ENCODE measurements at regions not wholly inside any gene's neighbourhood (a gene's known extent, or its start where the extent isn't known, plus 50 kb on each side); places are given as distances from the start of the nearest gene placed in this dataset.

DNA sequence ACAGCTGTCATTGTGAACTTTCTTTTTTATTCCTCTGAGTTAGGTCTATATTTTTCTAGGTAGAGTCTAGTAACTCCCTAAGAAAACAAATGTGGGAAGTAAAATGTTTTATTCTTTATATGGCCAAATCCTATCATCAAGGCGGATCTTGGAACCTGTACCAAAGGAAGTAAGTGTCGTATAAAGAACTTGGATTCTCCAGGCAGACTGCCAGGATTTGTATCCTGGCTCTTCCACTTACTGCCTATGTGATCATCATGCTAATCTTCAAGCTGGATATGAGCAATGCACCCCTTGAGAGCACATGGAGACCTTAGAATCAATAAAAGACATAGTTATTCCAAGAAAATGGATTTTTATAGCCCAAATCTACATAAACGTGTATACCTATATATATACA is 286.5 kb downstream of the PCDH17 start:
- WGBS (ENCODE audit: insufficient coverage, insufficient replicate concordance, low lambda C conversion rate, missing lambda C conversion rate) = 7% methylated on average over 3 of the region's 3 CpGs
- H2AFZ ChIP-seq (ENCODE audit: control insufficient read depth, low read depth, low read length) = no peak overlapping the region
- no peak overlapping the region for H3K4me2 ChIP-seq (ENCODE audit: control insufficient read depth, insufficient read depth)
- no peak overlapping the region for H3K27ac ChIP-seq (ENCODE audit: control insufficient read depth, insufficient read depth)
- FAIRE-seq (no peak), ATAC-seq (no peak), DNase-seq (ENCODE audit: low read depth, low spot score) (no peak)
- H3K36me3 ChIP-seq (ENCODE audit: control insufficient read depth in 2 of 2, insufficient read depth in 2 of 2, low read length in 1 of 2) = no peaks in the 10 kb centered on the region
- no peaks in the 10 kb centered on the region for H4K20me1 ChIP-seq (ENCODE audit: control insufficient read depth, insufficient read depth)
- no peaks in the 10 kb centered on the region for H3K9me3 ChIP-seq (replicated peaks; ENCODE audit: control insufficient read depth, insufficient read depth, low read length)
- no peaks in the 10 kb centered on the region for H3K27me3 ChIP-seq (replicated peaks in 1 of 2; ENCODE audit: control insufficient read depth in 2 of 2, insufficient read depth in 2 of 2, low read length in 1 of 2)
- ChIA-PET RAD21 (ENCODE audit: unreplicated experiment) (no interaction called here), CTCF (no interaction called here), POLR2A (no interaction called here), SMC1A (ENCODE audit: uncharacterized antibody, unreplicated experiment) (no interaction called here)
- H3K79me2 ChIP-seq (ENCODE audit: control insufficient read depth, insufficient read depth, low read length) = no peaks in the 10 kb centered on the region
- BruUV-seq (replicated peaks) = no TSS peak
- intact Hi-C loops (cut with micrococcal nuclease; ENCODE audit: unreplicated experiment) (no loop called here), in situ Hi-C loops (cut with MboI) (no loop called here)
- no peak overlapping the region for H3K4me3 ChIP-seq
- TF ChIP-seq HDAC6 (IDR thresholded peaks at IDR 0.05; ENCODE audit: unreplicated experiment) (no peak), CREB1 (IDR thresholded peaks at IDR 0.05; ENCODE audit: low read depth) (no peak), TCF3 (IDR thresholded peaks at IDR 0.05; ENCODE audit: borderline replicate concordance, insufficient read depth, low read depth, low read length) (no peak), JUND (IDR thresholded peaks at IDR 0.05; ENCODE audit: low read depth, low read length) (no peak), HDGF (IDR thresholded peaks at IDR 0.05) (no peak), CBX3 (IDR thresholded peaks at IDR 0.05; ENCODE audit: borderline replicate concordance, low read depth) (no peak), CHD1 (IDR thresholded peaks at IDR 0.05; ENCODE audit: low read depth, low read length) (no peak)
- TF ChIP-seq, protein P1, sequence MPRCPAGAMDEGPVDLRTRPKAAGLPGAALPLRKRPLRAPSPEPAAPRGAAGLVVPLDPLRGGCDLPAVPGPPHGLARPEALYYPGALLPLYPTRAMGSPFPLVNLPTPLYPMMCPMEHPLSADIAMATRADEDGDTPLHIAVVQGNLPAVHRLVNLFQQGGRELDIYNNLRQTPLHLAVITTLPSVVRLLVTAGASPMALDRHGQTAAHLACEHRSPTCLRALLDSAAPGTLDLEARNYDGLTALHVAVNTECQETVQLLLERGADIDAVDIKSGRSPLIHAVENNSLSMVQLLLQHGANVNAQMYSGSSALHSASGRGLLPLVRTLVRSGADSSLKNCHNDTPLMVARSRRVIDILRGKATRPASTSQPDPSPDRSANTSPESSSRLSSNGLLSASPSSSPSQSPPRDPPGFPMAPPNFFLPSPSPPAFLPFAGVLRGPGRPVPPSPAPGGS (IDR thresholded peaks at IDR 0.05; ENCODE audit: borderline replicate concordance, insufficient read depth, low read depth, low read length, poor library complexity, severe bottlenecking) = no peak
- no peak overlapping the region for H3K9ac ChIP-seq (ENCODE audit: control insufficient read depth, insufficient read depth, low read length)
- no peaks in the 10 kb centered on the region for H3K4me1 ChIP-seq (ENCODE audit: control insufficient read depth, insufficient read depth, low read length)

DNA sequence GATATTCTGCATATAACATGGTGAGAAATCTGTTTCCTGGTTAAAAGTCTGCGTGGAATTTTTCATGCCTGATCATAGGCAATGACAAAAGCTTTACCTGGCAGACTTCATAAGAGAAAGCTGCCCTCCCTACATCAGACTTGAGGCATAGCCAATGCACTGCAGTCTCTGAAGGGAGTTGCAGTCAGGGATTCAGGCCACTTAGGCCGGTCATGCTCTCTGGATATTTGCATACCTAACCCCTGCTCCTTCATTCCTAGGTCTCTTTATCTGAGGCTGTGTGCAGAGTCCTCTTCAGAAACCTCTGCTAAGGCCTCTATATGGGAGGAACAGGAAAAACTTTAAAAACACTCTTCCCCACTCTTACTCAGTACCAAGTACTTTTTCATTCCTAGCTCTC is 287.4 kb downstream of the PCDH17 start:
- Histone ChIP-seq H3K4me1 (ENCODE audit: control insufficient read depth, insufficient read depth, low read length) (no peaks in the 10 kb centered on the region), H3K79me2 (ENCODE audit: control insufficient read depth, insufficient read depth, low read length) (no peaks in the 10 kb centered on the region), H3K27ac (ENCODE audit: control insufficient read depth, insufficient read depth) (no peak overlapping the region), H2AFZ (ENCODE audit: control insufficient read depth, low read depth, low read length) (no peak overlapping the region), H3K4me3 (no peak overlapping the region), H3K9ac (ENCODE audit: control insufficient read depth, insufficient read depth, low read length) (no peak overlapping the region), H4K20me1 (ENCODE audit: control insufficient read depth, insufficient read depth) (no peaks in the 10 kb centered on the region), H3K27me3 (replicated peaks in 1 of 2; ENCODE audit: control insufficient read depth in 2 of 2, insufficient read depth in 2 of 2, low read length in 1 of 2) (no peaks in the 10 kb centered on the region), H3K9me3 (replicated peaks; ENCODE audit: control insufficient read depth, insufficient read depth, low read length) (no peaks in the 10 kb centered on the region), H3K4me2 (ENCODE audit: control insufficient read depth, insufficient read depth) (no peak overlapping the region), H3K36me3 (ENCODE audit: control insufficient read depth in 2 of 2, insufficient read depth in 2 of 2, low read length in 1 of 2) (no peaks in the 10 kb centered on the region)
- CTCF ChIA-PET = no interaction called here
- BruUV-seq (replicated peaks) = no TSS peak
- in situ Hi-C loops (cut with MboI) = no loop called here
- intact Hi-C loops (cut with micrococcal nuclease; ENCODE audit: unreplicated experiment) = no loop called here
- ATAC-seq (no peak), FAIRE-seq (no peak), DNase-seq (ENCODE audit: low read depth, low spot score) (no peak)
- TF ChIP-seq CEBPB (IDR thresholded peaks at IDR 0.05; ENCODE audit: borderline replicate concordance in 1 of 2, low read depth in 2 of 2, low read length in 2 of 2) = no peak
- TF ChIP-seq ATF2 (IDR thresholded peaks at IDR 0.05; ENCODE audit: low read length) = no peak
- RAD21 ChIA-PET (ENCODE audit: unreplicated experiment) = no interaction called here
- WGBS (ENCODE audit: insufficient coverage, insufficient replicate concordance, low lambda C conversion rate, missing lambda C conversion rate) = 50% methylated on average over 2 of the region's 2 CpGs
- SMC1A ChIA-PET (ENCODE audit: uncharacterized antibody, unreplicated experiment) = no interaction called here
- POLR2A ChIA-PET = no interaction called here
